ENCODE measurements at regions not wholly inside any gene's neighbourhood (a gene's known extent, or its start where the extent isn't known, plus 50 kb on each side); places are given as distances from the start of the nearest gene placed in this dataset.

DNA sequence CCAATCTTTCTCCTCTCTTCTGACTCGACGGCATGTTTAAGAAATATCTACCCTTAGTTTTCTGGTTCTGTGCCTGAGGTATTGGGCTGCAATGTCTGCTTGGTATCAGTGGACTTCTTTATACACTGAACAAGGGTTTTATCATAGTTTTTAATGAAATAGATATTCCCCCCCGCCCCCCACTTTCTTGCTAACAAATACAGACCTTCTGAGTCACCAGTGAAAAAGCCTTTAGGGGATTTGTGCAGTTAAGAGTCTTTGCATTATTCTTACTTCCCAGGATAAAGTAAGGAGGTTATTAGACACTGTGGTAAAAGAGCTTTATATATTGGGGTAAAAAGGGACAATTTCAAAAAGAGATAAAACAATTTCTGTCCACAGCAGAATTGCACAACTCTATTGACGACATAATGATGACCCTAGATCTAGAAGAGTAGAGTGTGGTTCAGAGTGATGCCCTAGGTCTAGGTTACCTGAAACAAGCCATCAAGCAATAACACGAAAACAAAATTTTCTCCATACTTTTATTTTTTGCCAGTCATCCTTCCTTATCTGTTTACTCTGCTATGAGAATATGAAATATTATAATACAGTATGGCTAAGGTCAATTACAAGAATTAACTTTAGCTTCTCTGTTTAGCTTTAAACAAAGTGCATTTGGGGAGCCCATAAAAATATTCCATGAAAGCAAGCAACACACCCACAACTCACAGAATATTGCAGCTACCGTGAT is 110.7 kb downstream of the PLK2 start:
- H3K79me2 ChIP-seq (ENCODE audit: control insufficient read depth, low read length) = no peaks in the 10 kb centered on the region
- no peaks in the 10 kb centered on the region for H3K27me3 ChIP-seq (ENCODE audit: control insufficient read depth, low read length)
- H3K9me2 ChIP-seq (replicated peaks; ENCODE audit: control insufficient read depth, low read length) = no peaks in the 10 kb centered on the region
- TF ChIP-seq, protein P1, sequence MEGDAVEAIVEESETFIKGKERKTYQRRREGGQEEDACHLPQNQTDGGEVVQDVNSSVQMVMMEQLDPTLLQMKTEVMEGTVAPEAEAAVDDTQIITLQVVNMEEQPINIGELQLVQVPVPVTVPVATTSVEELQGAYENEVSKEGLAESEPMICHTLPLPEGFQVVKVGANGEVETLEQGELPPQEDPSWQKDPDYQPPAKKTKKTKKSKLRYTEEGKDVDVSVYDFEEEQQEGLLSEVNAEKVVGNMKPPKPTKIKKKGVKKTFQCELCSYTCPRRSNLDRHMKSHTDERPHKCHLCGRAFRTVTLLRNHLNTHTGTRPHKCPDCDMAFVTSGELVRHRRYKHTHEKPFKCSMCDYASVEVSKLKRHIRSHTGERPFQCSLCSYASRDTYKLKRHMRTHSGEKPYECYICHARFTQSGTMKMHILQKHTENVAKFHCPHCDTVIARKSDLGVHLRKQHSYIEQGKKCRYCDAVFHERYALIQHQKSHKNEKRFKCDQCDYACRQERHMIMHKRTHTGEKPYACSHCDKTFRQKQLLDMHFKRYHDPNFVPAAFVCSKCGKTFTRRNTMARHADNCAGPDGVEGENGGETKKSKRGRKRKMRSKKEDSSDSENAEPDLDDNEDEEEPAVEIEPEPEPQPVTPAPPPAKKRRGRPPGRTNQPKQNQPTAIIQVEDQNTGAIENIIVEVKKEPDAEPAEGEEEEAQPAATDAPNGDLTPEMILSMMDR (IDR thresholded peaks at IDR 0.05; ENCODE audit: low read depth, low read length, poor library complexity, severe bottlenecking) = no peak
- no peak for TF ChIP-seq EZH2phosphoT487 (IDR thresholded peaks at IDR 0.05; ENCODE audit: borderline replicate concordance, low read length)
- H3K36me3 ChIP-seq (ENCODE audit: control insufficient read depth, low read length) = no peaks in the 10 kb centered on the region
- H3K4me1 ChIP-seq (ENCODE audit: control insufficient read depth, low read length) = no peaks in the 10 kb centered on the region
- no peaks in the 10 kb centered on the region for H4K20me1 ChIP-seq (ENCODE audit: control insufficient read depth, insufficient read depth, low read depth, low read length)
- H3K4me3 ChIP-seq (ENCODE audit: low read length) = no peak overlapping the region
- H3F3A ChIP-seq (ENCODE audit: control insufficient read depth, insufficient read depth) = no peaks in the 10 kb centered on the region
- no peak overlapping the region for H3K27ac ChIP-seq (ENCODE audit: low read depth, low read length)
- no peak overlapping the region for H3K4me2 ChIP-seq (ENCODE audit: low read length)
- H3K9me3 ChIP-seq (ENCODE audit: control insufficient read depth, insufficient read depth, low read length) = no peaks in the 10 kb centered on the region

- Histone ChIP-seq H3K36me3 (ENCODE audit: control insufficient read depth, low read length) (no peaks in the 10 kb centered on the region), H3K4me3 (ENCODE audit: low read length) (no peak overlapping the region), H3K79me2 (ENCODE audit: control insufficient read depth, low read length) (no peaks in the 10 kb centered on the region), H3K4me1 (ENCODE audit: control insufficient read depth, low read length) (no peaks in the 10 kb centered on the region), H3K4me2 (ENCODE audit: low read length) (no peak overlapping the region), H4K20me1 (ENCODE audit: control insufficient read depth, insufficient read depth, low read depth, low read length) (no peaks in the 10 kb centered on the region), H3K9me2 (replicated peaks; ENCODE audit: control insufficient read depth, low read length) (no peaks in the 10 kb centered on the region), H3K27ac (ENCODE audit: low read depth, low read length) (no peak overlapping the region), H3K9me3 (ENCODE audit: control insufficient read depth, insufficient read depth, low read length) (no peaks in the 10 kb centered on the region), H3K27me3 (ENCODE audit: control insufficient read depth, low read length) (no peaks in the 10 kb centered on the region), H3F3A (ENCODE audit: control insufficient read depth, insufficient read depth) (no peaks in the 10 kb centered on the region)
- TF ChIP-seq EZH2phosphoT487 (IDR thresholded peaks at IDR 0.05; ENCODE audit: borderline replicate concordance, low read length) = no peak
- TF ChIP-seq, protein P1 (IDR thresholded peaks at IDR 0.05; ENCODE audit: low read depth, low read length, poor library complexity, severe bottlenecking) = no peak
These were observed 113.8 kb downstream of the PLK2 start for GRCh38 chr5:58346041-58346440.

GRCh38 chr5:58341476-58341875 is 118.4 kb downstream of the PLK2 start:
- no peak overlapping the region for H3K4me2 ChIP-seq (ENCODE audit: low read length)
- H3K36me3 ChIP-seq (ENCODE audit: control insufficient read depth, low read length) = no peaks in the 10 kb centered on the region
- H3K4me1 ChIP-seq (ENCODE audit: control insufficient read depth, low read length) = no peaks in the 10 kb centered on the region
- TF ChIP-seq EZH2phosphoT487 (IDR thresholded peaks at IDR 0.05; ENCODE audit: borderline replicate concordance, low read length) = no peak
- TF ChIP-seq, protein P1 (IDR thresholded peaks at IDR 0.05; ENCODE audit: low read depth, low read length, poor library complexity, severe bottlenecking) = no peak
- H3K27me3 ChIP-seq (ENCODE audit: control insufficient read depth, low read length) = no peaks in the 10 kb centered on the region
- no peak overlapping the region for H3K4me3 ChIP-seq (ENCODE audit: low read length)
- no peaks in the 10 kb centered on the region for H3K79me2 ChIP-seq (ENCODE audit: control insufficient read depth, low read length)
- no peaks in the 10 kb centered on the region for H4K20me1 ChIP-seq (ENCODE audit: control insufficient read depth, insufficient read depth, low read depth, low read length)
- no peaks in the 10 kb centered on the region for H3K9me3 ChIP-seq (ENCODE audit: control insufficient read depth, insufficient read depth, low read length)
- H3K9me2 ChIP-seq (replicated peaks; ENCODE audit: control insufficient read depth, low read length) = no peaks in the 10 kb centered on the region
- H3K27ac ChIP-seq (ENCODE audit: low read depth, low read length) = no peak overlapping the region
- no peaks in the 10 kb centered on the region for H3F3A ChIP-seq (ENCODE audit: control insufficient read depth, insufficient read depth)

Measured in DOHH2 (cell line).